ENCODE measurements at regions not wholly inside any gene's neighbourhood (a gene's known extent, or its start where the extent isn't known, plus 50 kb on each side); places are given as distances from the start of the nearest gene placed in this dataset.

DNA sequence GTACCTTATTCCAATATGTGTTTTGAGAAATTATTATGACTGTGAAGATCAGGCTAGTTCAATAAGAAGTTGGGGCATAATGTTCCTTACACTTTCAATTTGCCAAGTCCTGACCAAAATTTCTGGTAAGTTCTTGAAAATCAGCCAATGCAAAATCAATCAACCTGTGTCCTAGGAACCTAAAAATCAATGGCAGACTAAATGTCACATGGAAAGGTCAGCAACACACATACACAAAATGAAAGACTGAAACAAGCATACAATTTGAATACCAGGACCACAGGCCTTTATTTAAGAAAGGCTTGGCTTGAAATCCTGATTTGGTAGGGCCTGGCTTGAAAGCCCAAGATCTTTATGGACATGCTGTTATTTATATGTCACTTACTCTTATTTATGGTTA, 155.5 kb upstream of the ZKSCAN2 start (continued):
- TF ChIP-seq YY1 (IDR thresholded peaks at IDR 0.05; ENCODE audit: extremely low read depth, insufficient replicate concordance, low read depth, low read length) (no peak), EZH2phosphoT487 (IDR thresholded peaks at IDR 0.05; ENCODE audit: borderline replicate concordance) (no peak), SIN3A (IDR thresholded peaks at IDR 0.05; ENCODE audit: low read depth) (no peak), POLR2A (IDR thresholded peaks at IDR 0.05; ENCODE audit: borderline replicate concordance, extremely low read depth, insufficient read depth, insufficient read length) (no peak), CBX3 (IDR thresholded peaks at IDR 0.05; ENCODE audit: low read depth) (no peak)

- Histone ChIP-seq H3K4me3 (replicated peaks in 1 of 2; ENCODE audit: low read depth in 1 of 2, low read length in 2 of 2) (no peak overlapping the region), H3K36me3 (ENCODE audit: control insufficient read depth in 1 of 2, insufficient read depth in 2 of 2, low read length in 2 of 2) (no peaks in the 10 kb centered on the region), H3K9me2 (ENCODE audit: insufficient read depth) (no peaks in the 10 kb centered on the region), H2AFZ (ENCODE audit: low read depth, low read length, poor library complexity, severe bottlenecking) (no peak overlapping the region), H3K9ac (ENCODE audit: low read length) (no peak overlapping the region), H3K79me2 (ENCODE audit: insufficient read depth, low read length) (no peaks in the 10 kb centered on the region), H3K4me2 (ENCODE audit: low read length) (no peak overlapping the region), H3K9me3 (ENCODE audit: control insufficient read depth in 1 of 2, insufficient read depth in 1 of 2, low read depth in 1 of 2, low read length in 2 of 2) (no peaks in the 10 kb centered on the region), H3K4me1 (ENCODE audit: control insufficient read depth in 1 of 2, insufficient read depth in 2 of 2, low read length in 2 of 2) (no peaks in the 10 kb centered on the region), H3K27ac (ENCODE audit: low read depth, low read length) (no peak overlapping the region), H3K27me3 (ENCODE audit: insufficient read depth, low read length) (peaks cover 9% of the 10 kb centered on the region), H4K20me1 (ENCODE audit: insufficient read depth) (no peaks in the 10 kb centered on the region)
- POLR2A ChIA-PET = no interaction called here
- CTCF ChIA-PET = no interaction called here
- no peak for TF ChIP-seq SRF (IDR thresholded peaks at IDR 0.05; ENCODE audit: low read depth)
- TF ChIP-seq SIN3A (IDR thresholded peaks at IDR 0.05; ENCODE audit: low read depth) = no peak
- no peak for TF ChIP-seq EGR1 (IDR thresholded peaks at IDR 0.05; ENCODE audit: low read depth)
- TF ChIP-seq ZNF274 (IDR thresholded peaks at IDR 0.05; ENCODE audit: low read depth, low read length) = no peak
- TF ChIP-seq POLR2A (IDR thresholded peaks at IDR 0.05; ENCODE audit: borderline replicate concordance, extremely low read depth, insufficient read depth, insufficient read length) = no peak
- no peak for TF ChIP-seq JUND (IDR thresholded peaks at IDR 0.05)
- TF ChIP-seq, protein P1, sequence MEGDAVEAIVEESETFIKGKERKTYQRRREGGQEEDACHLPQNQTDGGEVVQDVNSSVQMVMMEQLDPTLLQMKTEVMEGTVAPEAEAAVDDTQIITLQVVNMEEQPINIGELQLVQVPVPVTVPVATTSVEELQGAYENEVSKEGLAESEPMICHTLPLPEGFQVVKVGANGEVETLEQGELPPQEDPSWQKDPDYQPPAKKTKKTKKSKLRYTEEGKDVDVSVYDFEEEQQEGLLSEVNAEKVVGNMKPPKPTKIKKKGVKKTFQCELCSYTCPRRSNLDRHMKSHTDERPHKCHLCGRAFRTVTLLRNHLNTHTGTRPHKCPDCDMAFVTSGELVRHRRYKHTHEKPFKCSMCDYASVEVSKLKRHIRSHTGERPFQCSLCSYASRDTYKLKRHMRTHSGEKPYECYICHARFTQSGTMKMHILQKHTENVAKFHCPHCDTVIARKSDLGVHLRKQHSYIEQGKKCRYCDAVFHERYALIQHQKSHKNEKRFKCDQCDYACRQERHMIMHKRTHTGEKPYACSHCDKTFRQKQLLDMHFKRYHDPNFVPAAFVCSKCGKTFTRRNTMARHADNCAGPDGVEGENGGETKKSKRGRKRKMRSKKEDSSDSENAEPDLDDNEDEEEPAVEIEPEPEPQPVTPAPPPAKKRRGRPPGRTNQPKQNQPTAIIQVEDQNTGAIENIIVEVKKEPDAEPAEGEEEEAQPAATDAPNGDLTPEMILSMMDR (IDR thresholded peaks at IDR 0.05 in 2 of 3, conservative IDR thresholded peaks at IDR 0.05 in 1 of 3; ENCODE audit: borderline replicate concordance in 1 of 3, insufficient read depth in 1 of 3, low read depth in 2 of 3, low read length in 2 of 3) = no peak
- TF ChIP-seq EZH2 (IDR thresholded peaks at IDR 0.05) = no peak
- TF ChIP-seq CEBPB (IDR thresholded peaks at IDR 0.05; ENCODE audit: low read depth) = no peak
- TF ChIP-seq CBX3 (IDR thresholded peaks at IDR 0.05; ENCODE audit: low read depth) = no peak
- TF ChIP-seq, protein P2, sequence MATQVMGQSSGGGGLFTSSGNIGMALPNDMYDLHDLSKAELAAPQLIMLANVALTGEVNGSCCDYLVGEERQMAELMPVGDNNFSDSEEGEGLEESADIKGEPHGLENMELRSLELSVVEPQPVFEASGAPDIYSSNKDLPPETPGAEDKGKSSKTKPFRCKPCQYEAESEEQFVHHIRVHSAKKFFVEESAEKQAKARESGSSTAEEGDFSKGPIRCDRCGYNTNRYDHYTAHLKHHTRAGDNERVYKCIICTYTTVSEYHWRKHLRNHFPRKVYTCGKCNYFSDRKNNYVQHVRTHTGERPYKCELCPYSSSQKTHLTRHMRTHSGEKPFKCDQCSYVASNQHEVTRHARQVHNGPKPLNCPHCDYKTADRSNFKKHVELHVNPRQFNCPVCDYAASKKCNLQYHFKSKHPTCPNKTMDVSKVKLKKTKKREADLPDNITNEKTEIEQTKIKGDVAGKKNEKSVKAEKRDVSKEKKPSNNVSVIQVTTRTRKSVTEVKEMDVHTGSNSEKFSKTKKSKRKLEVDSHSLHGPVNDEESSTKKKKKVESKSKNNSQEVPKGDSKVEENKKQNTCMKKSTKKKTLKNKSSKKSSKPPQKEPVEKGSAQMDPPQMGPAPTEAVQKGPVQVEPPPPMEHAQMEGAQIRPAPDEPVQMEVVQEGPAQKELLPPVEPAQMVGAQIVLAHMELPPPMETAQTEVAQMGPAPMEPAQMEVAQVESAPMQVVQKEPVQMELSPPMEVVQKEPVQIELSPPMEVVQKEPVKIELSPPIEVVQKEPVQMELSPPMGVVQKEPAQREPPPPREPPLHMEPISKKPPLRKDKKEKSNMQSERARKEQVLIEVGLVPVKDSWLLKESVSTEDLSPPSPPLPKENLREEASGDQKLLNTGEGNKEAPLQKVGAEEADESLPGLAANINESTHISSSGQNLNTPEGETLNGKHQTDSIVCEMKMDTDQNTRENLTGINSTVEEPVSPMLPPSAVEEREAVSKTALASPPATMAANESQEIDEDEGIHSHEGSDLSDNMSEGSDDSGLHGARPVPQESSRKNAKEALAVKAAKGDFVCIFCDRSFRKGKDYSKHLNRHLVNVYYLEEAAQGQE (IDR thresholded peaks at IDR 0.05; ENCODE audit: low read depth) = no peak
- TF ChIP-seq, protein P3, sequence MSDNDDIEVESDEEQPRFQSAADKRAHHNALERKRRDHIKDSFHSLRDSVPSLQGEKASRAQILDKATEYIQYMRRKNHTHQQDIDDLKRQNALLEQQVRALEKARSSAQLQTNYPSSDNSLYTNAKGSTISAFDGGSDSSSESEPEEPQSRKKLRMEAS (IDR thresholded peaks at IDR 0.05) = no peak
- intact Hi-C loops (cut with micrococcal nuclease) = no loop called here
- no peak for ATAC-seq
- BruUV-seq (replicated peaks) = no TSS peak
- RAD21 ChIA-PET (ENCODE audit: low non-redundant PET in 1 of 2, low total read pairs in 2 of 2, uncharacterized antibody in 2 of 2, unreplicated experiment in 2 of 2) = no interaction called here
- no peak for DNase-seq (ENCODE audit: low read depth, low spot score)
Measured at GRCh38 chr16:25411396-25412081, 153.9 kb upstream of the ZKSCAN2 start.

All from HCT116 (cell line).